Peyer's patch (tissue), 4 donors: ENCODE measurements at regions not wholly inside any gene's neighbourhood (a gene's known extent, or its start where the extent isn't known, plus 50 kb on each side); places are given as distances from the start of the nearest gene placed in this dataset.
A peak's percentile ranks its signal among the peaks of the same experiment; 100 is the strongest.

Experiments
- DNase-seq, 3 donors: peaks; one replicate each; pipeline ENCODE4 v3.0.0-alpha.2; 2017 to 2019
- H3K27ac ChIP-seq, 4 donors: fragments of 200-600 bp; sonication (generic); one replicate each; pipeline ENCODE4 v1.5.1; 2016 to 2019
- H3K27me3 ChIP-seq, 2 donors: fragments of 200-600 bp; sonication (generic); one replicate each; pipeline ENCODE4 v1.5.1; 2019
- H3K36me3 ChIP-seq, 3 donors: fragments of 200-600 bp; sonication (generic); one replicate each; pipeline ENCODE4 v1.5.1; 2016 to 2019
- H3K4me1 ChIP-seq, 4 donors: fragments of 200-600 bp; sonication (generic); one replicate each; pipeline ENCODE4 v1.5.1; 2016 to 2019
- H3K4me3 ChIP-seq, 4 donors: fragments of 200-600 bp; sonication (generic); 1 replicate in 3 of 4; 2 replicates in 1 of 4; pipeline ENCODE4 v1.5.1; 2016 to 2019; ENCODE audit warnings: mild to moderate bottlenecking in 1 of 4
- H3K9me3 ChIP-seq, 4 donors: fragments of 200-600 bp; sonication (generic); one replicate each; pipeline ENCODE4 v1.5.1; 2016 to 2019; ENCODE audit warnings: mild to moderate bottlenecking in 1 of 4
- CTCF ChIP-seq, 6 experiments: fragments of 450-650 bp in 4 of 6; fragments of 200-600 bp in 2 of 6; sonication (generic) in 1 of 6; IDR thresholded peaks; one replicate each; pipeline ENCODE4 v1.5.1; 2017 to 2019; ENCODE audit warnings: antibody characterized with exemption in 6 of 6, mild to moderate bottlenecking in 3 of 6, moderate library complexity in 1 of 6
- POLR2A ChIP-seq, 2 donors: fragments of 450-650 bp; IDR thresholded peaks; one replicate each; pipeline ENCODE4 v1.5.1; 2017; ENCODE audit warnings: antibody characterized with exemption in 2 of 2, mild to moderate bottlenecking in 2 of 2, moderate library complexity in 2 of 2

GRCh38 chr4:188268131-188268908 lies 129.1 kb downstream of the TRIML1 start:
- H3K36me3 ChIP-seq = no peaks in the 10 kb centered on the region

GRCh38 chr4:188270273-188271069 lies 131.2 kb downstream of the TRIML1 start:
- Histone ChIP-seq H3K4me1 (no peaks in the 10 kb centered on the region), H3K36me3 (no peaks in the 10 kb centered on the region), H3K4me3 (no peak overlapping the region), H3K27ac (no peak overlapping the region), H3K9me3 (no peaks in the 10 kb centered on the region), H3K27me3 (no peaks in the 10 kb centered on the region)
- TF ChIP-seq POLR2A (IDR thresholded peaks at IDR 0.05) = no peak
- TF ChIP-seq CTCF (IDR thresholded peaks at IDR 0.05) = no peak
- DNase-seq = no peak

More at GRCh38 chr4:188268131-188268908, 129.1 kb downstream of the TRIML1 start:
- Histone ChIP-seq H3K9me3 (no peaks in the 10 kb centered on the region), H3K4me1 (no peaks in the 10 kb centered on the region), H3K4me3 (no peak overlapping the region), H3K27ac (no peak overlapping the region), H3K27me3 (no peaks in the 10 kb centered on the region)
- DNase-seq = no peak
- TF ChIP-seq POLR2A (IDR thresholded peaks at IDR 0.05) (no peak), CTCF (IDR thresholded peaks at IDR 0.05) (no peak)

- no peak overlapping the region for H3K27ac ChIP-seq
- DNase-seq = no peak
- no peaks in the 10 kb centered on the region for H3K4me1 ChIP-seq
- H3K9me3 ChIP-seq = no peaks in the 10 kb centered on the region
- no peak overlapping the region for H3K4me3 ChIP-seq
- no peaks in the 10 kb centered on the region for H3K27me3 ChIP-seq
- no peak for TF ChIP-seq CTCF (IDR thresholded peaks at IDR 0.05)
- TF ChIP-seq POLR2A (IDR thresholded peaks at IDR 0.05) = no peak
- no peaks in the 10 kb centered on the region for H3K36me3 ChIP-seq
Measured at GRCh38 chr4:188275686-188276085, 136.4 kb downstream of the TRIML1 start.

GRCh38 chr4:188279184-188279583 lies 139.9 kb downstream of the TRIML1 start:
- Histone ChIP-seq H3K4me1 (no peaks in the 10 kb centered on the region), H3K27ac (no peak overlapping the region), H3K4me3 (no peak overlapping the region), H3K27me3 (no peaks in the 10 kb centered on the region), H3K9me3 (peaks cover 0 to 5% (median 0%) of the 10 kb centered on the region in 4 donors), H3K36me3 (no peaks in the 10 kb centered on the region)
- DNase-seq = no peak
- TF ChIP-seq POLR2A (IDR thresholded peaks at IDR 0.05) (no peak), CTCF (IDR thresholded peaks at IDR 0.05) (no peak)

- TF ChIP-seq POLR2A (IDR thresholded peaks at IDR 0.05) = no peak
- no peak for TF ChIP-seq CTCF (IDR thresholded peaks at IDR 0.05)
- no peaks in the 10 kb centered on the region for H3K27me3 ChIP-seq
- H3K4me1 ChIP-seq = no peaks in the 10 kb centered on the region
- no peaks in the 10 kb centered on the region for H3K36me3 ChIP-seq
- H3K27ac ChIP-seq = no peak overlapping the region
- H3K9me3 ChIP-seq = peaks cover 0 to 5% (median 0%) of the 10 kb centered on the region in 4 donors
- H3K4me3 ChIP-seq = peak overlapping the region in 2 of 4 donors; percentile 1 to 8
- no peak for DNase-seq
Measured at GRCh38 chr4:188282471-188283232, 143.4 kb downstream of the TRIML1 start.
